SK-N-MC (cell line): ENCODE measurements at regions not wholly inside any gene's neighbourhood (a gene's known extent, or its start where the extent isn't known, plus 50 kb on each side); places are given as distances from the start of the nearest gene placed in this dataset.

Experiments used
- EZH2 ChIP-seq: fragments of 200-600 bp; sonication (generic); IDR thresholded peaks from one replicate; pipeline ENCODE4 v1.6.1; 2017; ENCODE audit warnings: antibody characterized with exemption
- FOXP2 ChIP-seq: optimal IDR thresholded peaks from 2 replicates; pipeline ENCODE3; 2011; ENCODE audit warnings: mild to moderate bottlenecking, moderate library complexity; ENCODE audit not compliant: insufficient read depth; ENCODE audit errors: extremely low read length, control extremely low read depth
- POLR2AphosphoS5 ChIP-seq: IDR thresholded peaks from 2 replicates; pipeline ENCODE4 v1.6.1; 2012; ENCODE audit warnings: mild to moderate bottlenecking, low read depth, low read length, borderline replicate concordance

GRCh38 chr20:39855799-39856198 is 833.2 kb downstream of the MAFB start:
- TF ChIP-seq EZH2 (no peak), POLR2AphosphoS5 (no peak), FOXP2 (no peak)
